ENCODE measurements at regions not wholly inside any gene's neighbourhood (a gene's known extent, or its start where the extent isn't known, plus 50 kb on each side); places are given as distances from the start of the nearest gene placed in this dataset.

GRCh38 chr10:128877141-128877540 lies 589.9 kb upstream of the MGMT start:
- in situ Hi-C loops (cut with HindIII; ENCODE audit: extremely low pct_ligation_motif_present, low pct_unique_long_range_greater_than_20kb): no loop called here
- no peak for ATAC-seq
- POLR2A ChIA-PET: no interaction called here
- BruUV-seq (replicated peaks): no TSS peak
- Histone ChIP-seq H3K4me2 (ENCODE audit: low read depth, low read length) (no peak overlapping the region), H3K27me3 (ENCODE audit: control insufficient read depth in 1 of 2, insufficient read depth in 2 of 2, low read length in 2 of 2) (peaks cover 0 to 3% of the 10 kb centered on the region in 2 experiments; a peak in 1 of 5 replicates), H2AFZ (ENCODE audit: low read length) (no peak overlapping the region), H3K9ac (ENCODE audit: insufficient read depth, low read depth, low read length) (no peak overlapping the region), H3K79me2 (ENCODE audit: insufficient read depth, low read length) (no peaks in the 10 kb centered on the region), H3K9me3 (ENCODE audit: low read length) (no peaks in the 10 kb centered on the region), H3K36me3 (replicated peaks in 1 of 2; ENCODE audit: control insufficient read depth in 1 of 2, insufficient read depth in 2 of 2, low read length in 2 of 2) (no peaks in the 10 kb centered on the region), H4K20me1 (ENCODE audit: insufficient read depth, low read length) (no peaks in the 10 kb centered on the region), H3K27ac (ENCODE audit: extremely low read length, insufficient read depth, low read length) (no peak overlapping the region), H3K4me1 (ENCODE audit: insufficient read depth, low read length) (no peaks in the 10 kb centered on the region), H3K4me3 (replicated peaks in 1 of 3; ENCODE audit: insufficient read depth in 1 of 3, low read depth in 2 of 3, low read length in 3 of 3) (no peak overlapping the region)
- TF ChIP-seq ZNF33A (CRISPR knock-in tag; IDR thresholded peaks at IDR 0.05; ENCODE audit: borderline replicate concordance): no peak
- TF ChIP-seq SIX4 (CRISPR knock-in tag; IDR thresholded peaks at IDR 0.05): no peak
- TF ChIP-seq SIX1 (CRISPR knock-in tag; IDR thresholded peaks at IDR 0.05; ENCODE audit: borderline replicate concordance): no peak
- TF ChIP-seq ADNP (CRISPR knock-in tag; IDR thresholded peaks at IDR 0.05): no peak
- 8% methylated on average over 9 of the region's 10 CpGs for WGBS (ENCODE audit: low lambda C conversion rate)
- no peak for DNase-seq (ENCODE audit: low spot score)
- CTCF ChIA-PET (ENCODE audit: low intra/inter-chr PET ratio, low total read pairs): no interaction called here
- no peak for FAIRE-seq
- intact Hi-C loops (cut with micrococcal nuclease; ENCODE audit: unreplicated experiment): no loop called here

- no peaks in the 10 kb centered on the region for H4K20me1 ChIP-seq (ENCODE audit: insufficient read depth, low read length)
- no peaks in the 10 kb centered on the region for H3K36me3 ChIP-seq (replicated peaks in 1 of 2; ENCODE audit: control insufficient read depth in 1 of 2, insufficient read depth in 2 of 2, low read length in 2 of 2)
- DNase-seq (ENCODE audit: low spot score): no peak
- in situ Hi-C loops (cut with HindIII; ENCODE audit: extremely low pct_ligation_motif_present, low pct_unique_long_range_greater_than_20kb): no loop called here
- POLR2A ChIA-PET: no interaction called here
- H3K4me2 ChIP-seq (ENCODE audit: low read depth, low read length): no peak overlapping the region
- CTCF ChIA-PET (ENCODE audit: low intra/inter-chr PET ratio, low total read pairs): no interaction called here
- no peak overlapping the region for H3K27ac ChIP-seq (ENCODE audit: extremely low read length, insufficient read depth, low read length)
- BruUV-seq (replicated peaks): no TSS peak
- H3K4me1 ChIP-seq (ENCODE audit: insufficient read depth, low read length): no peaks in the 10 kb centered on the region
- no peaks in the 10 kb centered on the region for H3K79me2 ChIP-seq (ENCODE audit: insufficient read depth, low read length)
- H3K9ac ChIP-seq (ENCODE audit: insufficient read depth, low read depth, low read length): no peak overlapping the region
- no peak for ATAC-seq
- no peak for FAIRE-seq
- no peak overlapping the region for H3K4me3 ChIP-seq (replicated peaks in 1 of 3; ENCODE audit: insufficient read depth in 1 of 3, low read depth in 2 of 3, low read length in 3 of 3)
- 12% methylated on average over 7 of the region's 7 CpGs for WGBS (ENCODE audit: low lambda C conversion rate)
- no peaks in the 10 kb centered on the region for H3K9me3 ChIP-seq (ENCODE audit: low read length)
- no peak overlapping the region for H2AFZ ChIP-seq (ENCODE audit: low read length)
- no peaks in the 10 kb centered on the region; a peak in 1 of 5 replicates for H3K27me3 ChIP-seq (ENCODE audit: control insufficient read depth in 1 of 2, insufficient read depth in 2 of 2, low read length in 2 of 2)
- intact Hi-C loops (cut with micrococcal nuclease; ENCODE audit: unreplicated experiment): no loop called here
- no peak for TF ChIP-seq SSRP1 (CRISPR knock-in tag; IDR thresholded peaks at IDR 0.05)
- TF ChIP-seq ZNF550 (CRISPR knock-in tag; IDR thresholded peaks at IDR 0.05; ENCODE audit: borderline replicate concordance): no peak
- no peak for TF ChIP-seq SALL2 (CRISPR knock-in tag; IDR thresholded peaks at IDR 0.05)
- TF ChIP-seq RARA (CRISPR knock-in tag; IDR thresholded peaks at IDR 0.05): no peak
- no peak for TF ChIP-seq NR1H2 (CRISPR knock-in tag; IDR thresholded peaks at IDR 0.05; ENCODE audit: borderline replicate concordance, low read depth)
- TF ChIP-seq ZNF280B (CRISPR knock-in tag; IDR thresholded peaks at IDR 0.05; ENCODE audit: borderline replicate concordance): no peak
- no peak for TF ChIP-seq ZNF335 (CRISPR knock-in tag; IDR thresholded peaks at IDR 0.05)
- no peak for TF ChIP-seq ZNF496 (CRISPR knock-in tag; IDR thresholded peaks at IDR 0.05; ENCODE audit: insufficient replicate concordance)
- no peak for TF ChIP-seq MIXL1 (CRISPR knock-in tag; IDR thresholded peaks at IDR 0.05)
- TF ChIP-seq ZSCAN9 (CRISPR knock-in tag; IDR thresholded peaks at IDR 0.05; ENCODE audit: borderline replicate concordance): no peak
- no peak for TF ChIP-seq HMG20A (CRISPR knock-in tag; IDR thresholded peaks at IDR 0.05; ENCODE audit: borderline replicate concordance)
- no peak for TF ChIP-seq ARID4A (CRISPR knock-in tag; IDR thresholded peaks at IDR 0.05; ENCODE audit: borderline replicate concordance)
These were observed 589.1 kb upstream of the MGMT start for GRCh38 chr10:128877936-128878335.

All from HepG2 (cell line).